Mucosa of descending colon (tissue), 3 donors: ENCODE measurements at regions not wholly inside any gene's neighbourhood (a gene's known extent, or its start where the extent isn't known, plus 50 kb on each side); places are given as distances from the start of the nearest gene placed in this dataset.

Source experiments
- ATAC-seq: fragments of 200-7000 bp; cut with Tn5 transposase; one replicate; pipeline ENCODE4 v1.9.1; 2020; ENCODE audit warnings: mild to moderate bottlenecking, moderate library complexity
- DNase-seq, 3 donors: peaks; one replicate each; pipeline ENCODE4 v3.0.0-alpha.2; 2020
- H3K36me3 ChIP-seq: fragments of 200-600 bp; one replicate; pipeline ENCODE4 v1.8.0; 2021; ENCODE audit warnings: low read depth, mild to moderate bottlenecking
- H3K4me1 ChIP-seq: fragments of 200-600 bp; one replicate; pipeline ENCODE4 v1.8.0; 2021; ENCODE audit warnings: low read depth, mild to moderate bottlenecking
- H3K4me3 ChIP-seq: fragments of 200-600 bp; one replicate; pipeline ENCODE4 v1.8.0; 2021; ENCODE audit warnings: mild to moderate bottlenecking
- H3K9me3 ChIP-seq: fragments of 200-600 bp; one replicate; pipeline ENCODE4 v1.8.0; 2021; ENCODE audit warnings: mild to moderate bottlenecking
- intact Hi-C, 2 donors: fragments of 100-400 bp; cut with DNase I in 1 of 2; cut with micrococcal nuclease in 1 of 2; formaldehyde crosslinking; loops; one replicate each; pipeline versions ENCODE4 v1.11.0 to v1.11.1; 2022; cut with DNase I, micrococcal nuclease
- TF ChIP-seq, protein P1 (sequence below): fragments of 200-600 bp; IDR thresholded peaks from one replicate; pipeline ENCODE4 v1.8.0; 2022; ENCODE audit warnings: antibody characterized with exemption, mild to moderate bottlenecking
- donor health status: DM: no; HTN: no; CAD: no; lungs with moderate emphysema.
- donor health status: DM: no; HTN: no; CAD: no.
- donor health status: DM: no; HTN: yes; CAD: no.

DNA sequence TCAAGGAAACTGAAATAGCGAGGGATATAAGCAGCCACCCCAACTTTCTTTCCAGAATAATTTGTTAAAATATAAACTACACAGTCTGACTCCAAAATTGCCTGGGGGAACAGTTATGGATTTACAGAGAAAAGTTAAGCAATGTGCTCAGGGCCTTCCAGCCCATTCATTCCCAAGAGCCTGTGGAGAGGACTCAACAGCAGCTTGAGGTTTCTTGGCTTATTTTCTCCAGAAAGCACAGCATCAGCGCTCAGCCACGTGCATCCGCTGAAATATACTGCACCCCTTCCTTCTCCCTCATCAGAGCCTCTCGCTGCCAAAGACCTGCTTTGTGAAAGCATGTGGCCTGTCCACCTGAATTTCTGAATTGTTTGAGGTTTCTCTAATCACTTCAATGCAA is 375.2 kb upstream of the VWC2 start:
- H3K4me3 ChIP-seq: no peak overlapping the region
- TF ChIP-seq, protein P1, sequence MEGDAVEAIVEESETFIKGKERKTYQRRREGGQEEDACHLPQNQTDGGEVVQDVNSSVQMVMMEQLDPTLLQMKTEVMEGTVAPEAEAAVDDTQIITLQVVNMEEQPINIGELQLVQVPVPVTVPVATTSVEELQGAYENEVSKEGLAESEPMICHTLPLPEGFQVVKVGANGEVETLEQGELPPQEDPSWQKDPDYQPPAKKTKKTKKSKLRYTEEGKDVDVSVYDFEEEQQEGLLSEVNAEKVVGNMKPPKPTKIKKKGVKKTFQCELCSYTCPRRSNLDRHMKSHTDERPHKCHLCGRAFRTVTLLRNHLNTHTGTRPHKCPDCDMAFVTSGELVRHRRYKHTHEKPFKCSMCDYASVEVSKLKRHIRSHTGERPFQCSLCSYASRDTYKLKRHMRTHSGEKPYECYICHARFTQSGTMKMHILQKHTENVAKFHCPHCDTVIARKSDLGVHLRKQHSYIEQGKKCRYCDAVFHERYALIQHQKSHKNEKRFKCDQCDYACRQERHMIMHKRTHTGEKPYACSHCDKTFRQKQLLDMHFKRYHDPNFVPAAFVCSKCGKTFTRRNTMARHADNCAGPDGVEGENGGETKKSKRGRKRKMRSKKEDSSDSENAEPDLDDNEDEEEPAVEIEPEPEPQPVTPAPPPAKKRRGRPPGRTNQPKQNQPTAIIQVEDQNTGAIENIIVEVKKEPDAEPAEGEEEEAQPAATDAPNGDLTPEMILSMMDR: no peak
- ATAC-seq (no peak), DNase-seq (no peak)
- intact Hi-C loops: no loop called here
- no peaks in the 10 kb centered on the region for H3K9me3 ChIP-seq
- no peaks in the 10 kb centered on the region for H3K36me3 ChIP-seq
- H3K4me1 ChIP-seq: no peaks in the 10 kb centered on the region

DNA sequence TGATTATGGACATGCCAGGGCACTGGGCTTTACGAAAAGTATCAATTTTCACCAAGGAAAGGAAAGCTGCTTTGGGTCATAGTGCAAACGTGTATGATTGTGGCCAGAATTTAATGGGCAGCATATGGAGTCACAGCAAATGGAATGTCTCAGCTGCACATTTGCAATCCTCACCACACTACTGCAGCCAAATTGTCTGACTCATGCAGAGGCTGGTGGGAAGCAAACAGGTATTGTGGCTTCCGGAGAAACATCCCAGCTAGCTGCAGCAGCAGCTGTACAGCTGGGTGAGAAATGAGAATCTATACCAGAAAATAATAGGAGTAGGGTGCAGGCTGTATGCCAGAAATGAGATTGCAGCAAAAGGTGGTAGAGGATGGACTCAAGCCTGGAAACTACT is 374.7 kb upstream of the VWC2 start:
- ATAC-seq (no peak), DNase-seq (no peak)
- no peaks in the 10 kb centered on the region for H3K9me3 ChIP-seq
- H3K4me3 ChIP-seq: no peak overlapping the region
- TF ChIP-seq, protein P1: no peak
- no peaks in the 10 kb centered on the region for H3K4me1 ChIP-seq
- no peaks in the 10 kb centered on the region for H3K36me3 ChIP-seq
- intact Hi-C loops: no loop called here

DNA sequence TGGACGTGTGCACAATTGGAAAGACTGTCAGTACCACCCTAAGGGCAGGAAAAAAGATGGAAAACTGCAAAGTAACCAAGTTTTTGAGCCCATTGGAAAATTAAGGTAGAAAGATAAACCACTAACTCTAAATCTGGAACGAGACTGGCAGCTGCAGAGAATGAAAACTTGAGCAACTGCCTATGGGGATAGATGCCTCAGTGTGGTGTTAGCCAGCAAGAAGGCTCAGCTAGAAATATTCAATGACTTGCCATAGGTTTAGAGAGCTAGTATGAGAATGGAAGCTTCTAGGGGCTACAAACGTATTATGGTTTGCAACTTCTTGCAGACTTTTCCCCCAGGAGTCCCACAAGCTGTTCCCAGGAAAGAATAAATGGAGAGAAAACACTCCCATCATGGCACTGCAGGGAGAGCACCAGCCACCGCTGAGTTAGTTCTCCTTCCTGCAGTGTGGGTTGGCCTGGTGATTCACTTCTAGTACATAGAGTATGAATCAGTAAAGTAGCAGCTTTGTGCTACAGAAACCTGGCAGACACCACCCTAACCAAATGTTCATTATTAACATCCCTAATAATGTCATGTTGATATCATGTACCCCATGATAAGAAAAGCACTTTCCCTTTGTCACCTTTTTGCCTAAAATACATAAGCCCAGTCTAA is 372.4 kb upstream of the VWC2 start:
- intact Hi-C loops: no loop called here
- DNase-seq (no peak), ATAC-seq (no peak)
- TF ChIP-seq, protein P1: no peak
- Histone ChIP-seq H3K9me3 (no peaks in the 10 kb centered on the region), H3K4me1 (no peaks in the 10 kb centered on the region), H3K4me3 (no peak overlapping the region), H3K36me3 (no peaks in the 10 kb centered on the region)

DNA sequence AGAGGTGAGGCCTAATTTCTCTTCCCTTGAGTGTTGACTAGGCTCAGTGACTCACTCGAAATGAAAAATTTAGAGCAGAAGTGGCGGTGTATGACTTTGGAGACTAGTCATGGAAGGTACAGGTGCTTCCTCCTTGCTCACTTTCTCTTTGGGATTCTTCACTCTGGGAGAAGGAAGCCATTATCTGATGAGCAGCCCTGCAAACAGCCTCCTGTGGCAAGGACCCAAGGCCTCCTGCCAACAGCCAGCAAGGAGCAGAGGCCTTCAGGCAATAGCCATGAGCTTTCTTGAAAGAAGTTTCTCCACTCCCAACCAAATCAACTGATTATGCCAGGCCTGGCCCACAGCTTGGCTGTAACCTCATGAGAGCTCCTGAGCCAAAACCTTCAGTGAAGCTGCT is 369.6 kb upstream of the VWC2 start:
- intact Hi-C loops: no loop called here
- Histone ChIP-seq H3K4me3 (no peak overlapping the region), H3K9me3 (no peaks in the 10 kb centered on the region), H3K4me1 (no peaks in the 10 kb centered on the region), H3K36me3 (no peaks in the 10 kb centered on the region)
- TF ChIP-seq, protein P1: no peak
- ATAC-seq (no peak), DNase-seq (no peak)

DNA sequence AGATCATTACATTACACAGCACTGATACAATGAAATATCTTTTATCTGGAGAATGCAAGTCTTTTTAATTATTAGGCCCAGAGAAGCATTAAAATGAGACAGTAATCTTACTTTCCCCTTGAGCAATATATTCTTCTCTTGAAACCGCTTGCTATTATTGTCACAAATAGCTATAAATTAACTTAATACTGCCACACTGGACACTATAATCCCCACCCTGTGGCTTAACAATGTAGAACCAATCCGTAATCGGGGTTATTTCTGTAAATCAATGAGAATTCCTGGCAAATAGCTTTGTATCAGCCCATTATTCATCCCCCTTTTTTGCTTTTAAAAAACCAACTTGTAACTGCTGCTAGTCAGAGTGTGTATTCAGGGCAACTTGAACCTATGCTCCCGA is 366.2 kb upstream of the VWC2 start:
- ATAC-seq (no peak), DNase-seq (no peak)
- Histone ChIP-seq H3K36me3 (no peaks in the 10 kb centered on the region), H3K4me3 (no peak overlapping the region), H3K9me3 (no peaks in the 10 kb centered on the region), H3K4me1 (no peaks in the 10 kb centered on the region)
- TF ChIP-seq, protein P1: no peak
- intact Hi-C loops: no loop called here

DNA sequence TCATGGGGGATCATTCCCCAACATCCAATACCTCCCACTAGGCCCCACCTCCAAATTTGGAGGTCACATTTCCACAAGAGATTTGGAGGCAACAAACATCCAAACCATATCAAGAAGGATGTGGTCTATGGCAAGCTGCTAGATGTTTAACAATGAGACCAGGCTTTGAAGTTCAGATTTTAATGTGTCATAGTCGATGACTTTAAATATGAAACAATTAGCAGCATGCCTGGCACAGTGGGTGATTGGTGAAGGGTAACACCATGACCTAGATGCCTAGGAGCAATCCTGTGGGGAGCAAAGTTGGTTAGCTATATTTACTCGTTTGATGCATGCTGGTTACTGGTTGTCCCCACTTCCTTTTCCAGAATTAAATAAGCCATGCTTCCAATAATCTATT is 356.4 kb upstream of the VWC2 start:
- Histone ChIP-seq H3K4me3 (no peak overlapping the region), H3K4me1 (no peaks in the 10 kb centered on the region), H3K9me3 (no peaks in the 10 kb centered on the region), H3K36me3 (no peaks in the 10 kb centered on the region)
- TF ChIP-seq, protein P1: no peak
- intact Hi-C loops: no loop called here
- ATAC-seq: no peak
- no peak for DNase-seq
